Naive thymus-derived CD4-positive, alpha-beta T cell (primary cell): ENCODE measurements at regions not wholly inside any gene's neighbourhood (a gene's known extent, or its start where the extent isn't known, plus 50 kb on each side); places are given as distances from the start of the nearest gene placed in this dataset.

Experiments used
- ATAC-seq: fragments of 150-1000 bp; cut with Tn5 transposase; 2 replicates; pipeline ENCODE4 v1.10.0; 2021; ENCODE audit warnings: mild to moderate bottlenecking, moderate library complexity
- CTCF ChIA-PET: fragments of 350-600 bp; sonication (Branson Sonifier 250); formaldehyde crosslinking; loops from one replicate; lab custom pipeline; 2021; ENCODE audit warnings: antibody characterized with exemption; lab: Charles Lee
- POLR2A ChIA-PET: fragments of 350-600 bp; sonication (Branson Sonifier 250); formaldehyde crosslinking; loops from one replicate; lab custom pipeline; 2021; ENCODE audit warnings: antibody characterized with exemption, inconsistent platforms; lab: Charles Lee
- DNase-seq, 9 donors: peaks; one replicate each; pipeline versions ENCODE4 v3.0.0 to v3.0.0-alpha.2; 2020 to 2022; ENCODE audit warnings: mixed read lengths in 1 of 9
- H3K27ac ChIP-seq: one replicate; pipeline ENCODE4 v1.7.0; 2013; ENCODE audit warnings: mild to moderate bottlenecking, low read depth, low read length, moderate library complexity
- H3K27me3 ChIP-seq, 2 donors: one replicate each; pipeline ENCODE4 v1.7.0; 2013; ENCODE audit warnings: low read length in 2 of 2, mild to moderate bottlenecking in 2 of 2, moderate library complexity in 2 of 2; ENCODE audit not compliant: control insufficient read depth in 2 of 2, insufficient read depth in 2 of 2
- H3K36me3 ChIP-seq, 3 experiments: 1 replicate in 2 of 3; 2 replicates in 1 of 3; pipeline ENCODE4 v1.7.0; 2013; ENCODE audit warnings: low read length in 3 of 3, mild to moderate bottlenecking in 3 of 3, moderate library complexity in 1 of 3; ENCODE audit not compliant: insufficient read depth in 3 of 3, control insufficient read depth in 2 of 3
- H3K4me1 ChIP-seq, 2 donors: one replicate each; pipeline ENCODE4 v1.7.0; 2013; ENCODE audit warnings: low read length in 2 of 2, mild to moderate bottlenecking in 2 of 2, moderate library complexity in 1 of 2; ENCODE audit not compliant: control insufficient read depth in 2 of 2, insufficient read depth in 2 of 2
- H3K4me3 ChIP-seq: 2 replicates; pipeline ENCODE4 v1.7.0; 2013; ENCODE audit warnings: mild to moderate bottlenecking, low read length
- H3K9me3 ChIP-seq, 3 experiments: 1 replicate in 2 of 3; 2 replicates in 1 of 3; pipeline ENCODE4 v1.7.0; 2013; ENCODE audit warnings: low read length in 3 of 3; ENCODE audit not compliant: control insufficient read depth in 2 of 3
- H3K27ac Mint-ChIP-seq, 9 donors: one replicate each; pipeline ENCODE4 v1.8.0; 2020 to 2022; ENCODE audit warnings: mixed read lengths in 9 of 9, mild to moderate bottlenecking in 8 of 9, moderate library complexity in 5 of 9, inconsistent platforms in 2 of 9
- H3K27me3 Mint-ChIP-seq, 5 donors: one replicate each; pipeline ENCODE4 v1.8.0; 2021 to 2022; ENCODE audit warnings: mixed read lengths in 5 of 5, mild to moderate bottlenecking in 1 of 5
- H3K36me3 Mint-ChIP-seq, 5 donors: one replicate each; pipeline ENCODE4 v1.8.0; 2020 to 2022; ENCODE audit warnings: mixed read lengths in 5 of 5, mild to moderate bottlenecking in 3 of 5, inconsistent platforms in 1 of 5
- H3K4me1 Mint-ChIP-seq, 7 donors: one replicate each; pipeline ENCODE4 v1.8.0; 2020 to 2022; ENCODE audit warnings: mixed read lengths in 7 of 7, mild to moderate bottlenecking in 3 of 7, inconsistent platforms in 1 of 7
- H3K4me3 Mint-ChIP-seq, 10 donors: one replicate each; pipeline ENCODE4 v1.8.0; 2020 to 2022; ENCODE audit warnings: mild to moderate bottlenecking in 10 of 10, mixed read lengths in 10 of 10, moderate library complexity in 6 of 10, inconsistent platforms in 2 of 10
- H3K9me3 Mint-ChIP-seq, 11 donors: one replicate each; pipeline ENCODE4 v1.8.0; 2020 to 2022; ENCODE audit warnings: mixed read lengths in 11 of 11, mild to moderate bottlenecking in 4 of 11, inconsistent platforms in 1 of 11, moderate library complexity in 1 of 11
- intact Hi-C, 2 donors: fragments of 100-400 bp; cut with micrococcal nuclease; formaldehyde crosslinking; loops; one replicate each; pipeline ENCODE4 v1.15.1; 2023

DNA sequence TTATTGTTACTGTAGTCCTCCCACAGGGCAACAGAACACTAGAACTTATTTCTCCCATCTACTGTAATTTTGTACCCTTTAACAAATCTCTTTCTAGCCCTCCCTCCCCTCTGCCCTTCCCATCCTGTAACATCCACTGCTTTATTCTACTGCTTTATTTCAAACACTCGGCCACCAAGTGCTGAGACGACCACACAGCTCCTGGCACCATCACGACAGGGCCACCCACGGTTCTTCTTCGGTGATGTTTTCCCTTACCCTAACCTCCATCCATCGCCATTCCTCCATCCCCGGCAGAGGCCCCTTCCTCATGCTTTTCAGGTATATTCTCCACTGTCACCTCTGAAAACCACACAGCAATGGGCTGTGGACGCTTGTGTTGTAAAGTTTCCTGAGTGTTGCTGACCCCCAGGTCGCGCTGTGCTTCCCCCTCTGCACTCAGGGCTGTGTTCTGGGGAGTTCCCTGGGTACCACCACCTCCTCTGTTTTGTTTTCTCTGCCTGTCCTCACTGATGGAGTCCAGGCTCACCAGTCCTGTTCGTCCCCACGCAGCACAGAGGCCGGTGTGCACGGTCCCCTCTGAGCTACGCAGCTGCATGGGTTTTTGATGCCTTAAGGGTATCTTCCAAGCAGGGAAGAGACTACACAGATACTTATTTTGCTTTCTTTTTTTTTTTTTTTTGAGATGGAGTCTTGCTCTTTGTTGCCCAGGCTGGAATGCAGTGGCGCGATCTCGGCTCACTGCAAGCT is 207.2 kb upstream of the TMEM132C start:
- Mint-ChIP-seq H3K4me1 (no peaks in the 10 kb centered on the region), H3K36me3 (peaks cover 0 to 5% (median 0%) of the 10 kb centered on the region in 5 donors), H3K9me3 (peaks cover 0 to 13% (median 6%) of the 10 kb centered on the region in 11 donors), H3K27me3 (no peaks in the 10 kb centered on the region), H3K4me3 (no peak overlapping the region), H3K27ac (no peak overlapping the region)
- no peaks in the 10 kb centered on the region for H3K9me3 ChIP-seq
- no peaks in the 10 kb centered on the region for H3K4me1 ChIP-seq
- POLR2A ChIA-PET: no interaction called here
- DNase-seq (no peak), ATAC-seq (no peak)
- H3K27ac ChIP-seq: no peak overlapping the region
- H3K36me3 ChIP-seq: no peaks in the 10 kb centered on the region
- CTCF ChIA-PET: no interaction called here
- no peaks in the 10 kb centered on the region for H3K27me3 ChIP-seq
- no peak overlapping the region for H3K4me3 ChIP-seq
- intact Hi-C loops: no loop called here

DNA sequence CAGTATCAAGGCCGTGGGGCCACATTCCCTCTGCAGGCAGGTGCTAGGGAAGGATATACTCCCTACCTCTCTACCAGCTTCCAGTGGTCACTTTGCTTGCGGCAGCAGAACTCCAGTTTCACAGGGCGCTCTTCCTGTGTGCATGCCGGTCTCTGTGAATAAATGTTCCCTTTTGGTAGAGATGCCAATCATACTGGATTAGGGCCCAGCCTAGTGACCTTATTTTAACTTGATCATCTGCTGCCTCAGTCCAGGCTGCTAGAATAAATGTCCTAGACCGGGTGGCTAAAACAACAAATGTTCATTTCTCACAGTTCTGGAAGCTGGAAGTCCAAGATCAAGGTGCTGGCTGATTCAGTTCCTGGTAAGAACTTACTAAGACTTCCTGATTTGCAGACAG is 198.8 kb upstream of the TMEM132C start:
- Histone ChIP-seq H3K4me3 (no peak overlapping the region), H3K4me1 (no peaks in the 10 kb centered on the region), H3K36me3 (no peaks in the 10 kb centered on the region), H3K27me3 (no peaks in the 10 kb centered on the region), H3K9me3 (no peaks in the 10 kb centered on the region), H3K27ac (no peak overlapping the region)
- no peak overlapping the region for H3K27ac Mint-ChIP-seq
- peaks cover 0 to 22% (median 2%) of the 10 kb centered on the region in 11 donors for H3K9me3 Mint-ChIP-seq
- ChIA-PET CTCF (no interaction called here), POLR2A (no interaction called here)
- no peak overlapping the region for H3K4me3 Mint-ChIP-seq
- H3K36me3 Mint-ChIP-seq: no peaks in the 10 kb centered on the region
- DNase-seq: no peak
- H3K27me3 Mint-ChIP-seq: no peaks in the 10 kb centered on the region
- no peak for ATAC-seq
- no peaks in the 10 kb centered on the region for H3K4me1 Mint-ChIP-seq
- intact Hi-C loops: loop anchor here in 1 of 2 donors (5.0 kb wide), 3 partner anchors 786 to 2001 kb away; no protein-coding TSS in a partner anchor

DNA sequence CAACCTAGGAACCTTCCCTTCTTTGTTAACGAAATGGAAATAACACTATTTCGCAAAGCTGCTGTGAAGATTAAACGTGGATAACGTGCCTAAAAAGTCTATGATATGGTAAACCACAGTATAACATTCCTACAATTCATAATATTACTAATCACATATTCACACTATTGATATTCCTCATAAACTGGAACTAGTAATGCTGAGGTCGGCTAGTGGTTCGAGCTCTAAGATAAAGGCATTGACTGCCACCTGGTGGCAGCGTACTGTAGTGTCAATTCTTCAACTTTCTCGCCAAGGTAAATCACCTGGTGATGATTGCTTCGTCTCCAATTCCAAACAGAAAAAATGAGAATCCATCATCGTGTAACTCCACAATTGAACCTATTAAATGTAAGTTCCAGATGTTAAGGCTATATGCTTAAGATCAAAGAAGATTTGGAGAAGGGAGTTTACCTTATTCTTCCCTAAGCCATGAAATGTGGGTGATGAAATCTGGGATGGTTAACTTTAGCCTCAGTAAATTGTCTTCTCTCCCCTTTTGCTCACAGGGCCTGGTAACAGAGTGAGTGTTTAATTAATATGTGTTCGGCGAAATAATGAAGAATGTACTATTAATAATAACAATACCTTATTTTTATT is 197.5 kb upstream of the TMEM132C start:
- intact Hi-C loops: loop anchor here in 1 of 2 donors (5.0 kb wide), 3 partner anchors 787 to 2002 kb away; no protein-coding TSS in a partner anchor
- ATAC-seq (no peak), DNase-seq (no peak)
- Histone ChIP-seq H3K27me3 (no peaks in the 10 kb centered on the region), H3K4me3 (no peak overlapping the region), H3K9me3 (no peaks in the 10 kb centered on the region), H3K27ac (no peak overlapping the region), H3K4me1 (no peaks in the 10 kb centered on the region), H3K36me3 (no peaks in the 10 kb centered on the region)
- ChIA-PET CTCF (no interaction called here), POLR2A (no interaction called here)
- Mint-ChIP-seq H3K9me3 (peaks cover 0 to 24% (median 2%) of the 10 kb centered on the region in 11 donors), H3K4me3 (no peak overlapping the region), H3K4me1 (no peaks in the 10 kb centered on the region), H3K27ac (no peak overlapping the region), H3K27me3 (no peaks in the 10 kb centered on the region), H3K36me3 (no peaks in the 10 kb centered on the region)

- CTCF ChIA-PET: no interaction called here
- Mint-ChIP-seq H3K27me3 (no peaks in the 10 kb centered on the region), H3K4me3 (no peak overlapping the region), H3K36me3 (peaks cover 0 to 8% (median 0%) of the 10 kb centered on the region in 5 donors), H3K27ac (no peak overlapping the region), H3K9me3 (peaks cover 2 to 26% (median 10%) of the 10 kb centered on the region in 11 donors), H3K4me1 (no peaks in the 10 kb centered on the region)
- no peaks in the 10 kb centered on the region for H3K27me3 ChIP-seq
- H3K4me1 ChIP-seq: no peaks in the 10 kb centered on the region
- no peak overlapping the region for H3K27ac ChIP-seq
- POLR2A ChIA-PET: no interaction called here
- DNase-seq: no peak
- no peak for ATAC-seq
- no peaks in the 10 kb centered on the region for H3K9me3 ChIP-seq
- intact Hi-C loops: no loop called here
- no peaks in the 10 kb centered on the region for H3K36me3 ChIP-seq
- no peak overlapping the region for H3K4me3 ChIP-seq
These were observed 193.0 kb upstream of the TMEM132C start for GRCh38 chr12:128073937-128074336.

GRCh38 chr12:128075332-128075731 is 191.6 kb upstream of the TMEM132C start:
- intact Hi-C loops: no loop called here
- Mint-ChIP-seq H3K9me3 (peaks cover 2 to 26% (median 10%) of the 10 kb centered on the region in 11 donors), H3K27me3 (peaks cover 0 to under 1% (median 0%) of the 10 kb centered on the region in 5 donors), H3K36me3 (peaks cover 0 to 8% (median 0%) of the 10 kb centered on the region in 5 donors), H3K27ac (no peak overlapping the region), H3K4me1 (no peaks in the 10 kb centered on the region), H3K4me3 (no peak overlapping the region)
- no peaks in the 10 kb centered on the region for H3K4me1 ChIP-seq
- POLR2A ChIA-PET: no interaction called here
- no peak for DNase-seq
- H3K36me3 ChIP-seq: no peaks in the 10 kb centered on the region
- no peaks in the 10 kb centered on the region for H3K9me3 ChIP-seq
- no peaks in the 10 kb centered on the region for H3K27me3 ChIP-seq
- no peak overlapping the region for H3K27ac ChIP-seq
- no peak overlapping the region for H3K4me3 ChIP-seq
- CTCF ChIA-PET: no interaction called here
- no peak for ATAC-seq

GRCh38 chr12:128076188-128076587 is 190.8 kb upstream of the TMEM132C start:
- H3K9me3 Mint-ChIP-seq: peaks cover 2 to 26% (median 10%) of the 10 kb centered on the region in 11 donors
- DNase-seq (no peak), ATAC-seq (no peak)
- intact Hi-C loops: no loop called here
- H3K27me3 ChIP-seq: no peaks in the 10 kb centered on the region
- peaks cover 0 to 8% (median 0%) of the 10 kb centered on the region in 5 donors for H3K36me3 Mint-ChIP-seq
- no peak overlapping the region for H3K27ac Mint-ChIP-seq
- no peaks in the 10 kb centered on the region for H3K4me1 ChIP-seq
- H3K36me3 ChIP-seq: no peaks in the 10 kb centered on the region
- ChIA-PET POLR2A (no interaction called here), CTCF (no interaction called here)
- no peak overlapping the region for H3K4me3 ChIP-seq
- no peak overlapping the region for H3K27ac ChIP-seq
- H3K4me1 Mint-ChIP-seq: no peaks in the 10 kb centered on the region
- no peaks in the 10 kb centered on the region for H3K9me3 ChIP-seq
- no peak overlapping the region for H3K4me3 Mint-ChIP-seq
- peaks cover 0 to 4% (median 0%) of the 10 kb centered on the region in 5 donors for H3K27me3 Mint-ChIP-seq
